BLaER1 (cell line): ENCODE measurements at regions not wholly inside any gene's neighbourhood (a gene's known extent, or its start where the extent isn't known, plus 50 kb on each side); places are given as distances from the start of the nearest gene placed in this dataset.

Experiments
- H3K27ac ChIP-seq: shearing (Covaris generic); formaldehyde crosslinking; 2 replicates; pipeline ENCODE4 v1.8.1; 2022
- H3K27me3 ChIP-seq: shearing (Covaris generic); formaldehyde crosslinking; 2 replicates; pipeline ENCODE4 v1.8.1; 2022
- H3K36me3 ChIP-seq: shearing (Covaris generic); formaldehyde crosslinking; 2 replicates; pipeline ENCODE4 v1.8.1; 2022
- H3K4me1 ChIP-seq: shearing (Covaris generic); formaldehyde crosslinking; 2 replicates; pipeline ENCODE4 v1.8.1; 2022
- H3K4me2 ChIP-seq: shearing (Covaris generic); formaldehyde crosslinking; 2 replicates; pipeline ENCODE4 v1.8.1; 2022
- H3K4me3 ChIP-seq: shearing (Covaris generic); formaldehyde crosslinking; 2 replicates; pipeline ENCODE4 v1.8.1; 2022
- H3K9ac ChIP-seq: shearing (Covaris generic); formaldehyde crosslinking; 2 replicates; pipeline ENCODE4 v1.8.1; 2022
- H3K9me3 ChIP-seq: shearing (Covaris generic); formaldehyde crosslinking; 2 replicates; pipeline ENCODE4 v1.8.1; 2022
- H4K20me1 ChIP-seq: shearing (Covaris generic); formaldehyde crosslinking; 2 replicates; pipeline ENCODE4 v1.8.1; 2022
- Cebpa-rat ChIP-seq: shearing (Covaris generic); IDR thresholded peaks from 2 replicates; pipeline ENCODE4 v1.8.1; 2022

DNA sequence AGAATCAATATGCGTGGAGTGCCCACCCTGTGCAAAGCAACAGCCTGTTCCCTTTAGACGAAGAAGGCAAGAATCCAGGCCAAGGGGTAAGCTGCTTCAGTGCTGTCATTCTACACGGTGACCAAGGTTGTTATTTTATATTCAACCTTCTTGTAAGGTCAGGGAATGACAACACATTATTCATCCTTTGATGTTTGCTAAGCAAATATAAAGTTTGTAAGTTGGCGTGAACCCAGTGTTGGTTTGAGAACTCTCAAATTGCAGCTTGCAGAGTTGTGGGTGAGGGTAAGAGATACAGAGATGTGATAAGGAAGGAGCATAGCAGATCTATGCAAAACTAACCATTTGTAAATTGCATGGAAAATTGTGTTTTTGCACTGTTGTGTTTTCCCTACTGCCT, 436.7 kb downstream of the FGF9 start:
- Histone ChIP-seq H3K9ac (no peak overlapping the region), H3K9me3 (peaks cover 23% of the 10 kb centered on the region), H3K4me1 (peaks cover 12% of the 10 kb centered on the region; the same call in 1 of the 2 replicates), H3K27me3 (no peaks in the 10 kb centered on the region), H3K27ac (no peak overlapping the region), H4K20me1 (no peaks in the 10 kb centered on the region), H3K36me3 (no peaks in the 10 kb centered on the region), H3K4me3 (no peak overlapping the region), H3K4me2 (no peak overlapping the region)
- no peak for TF ChIP-seq Cebpa-rat

- peaks cover 31% of the 10 kb centered on the region for H3K9me3 ChIP-seq
- peaks cover 15% of the 10 kb centered on the region for H3K4me1 ChIP-seq
- H4K20me1 ChIP-seq, result no peaks in the 10 kb centered on the region
- H3K36me3 ChIP-seq, result no peaks in the 10 kb centered on the region
- no peak overlapping the region for H3K27ac ChIP-seq
- no peak for TF ChIP-seq Cebpa-rat
- no peaks in the 10 kb centered on the region for H3K27me3 ChIP-seq
- H3K9ac ChIP-seq, result no peak overlapping the region
- H3K4me2 ChIP-seq, result no peak overlapping the region
- H3K4me3 ChIP-seq, result no peak overlapping the region
These were observed 437.5 kb downstream of the FGF9 start for GRCh38 chr13:22108283-22108942.

- Histone ChIP-seq H3K27me3 (no peaks in the 10 kb centered on the region), H3K9me3 (peaks cover 29% of the 10 kb centered on the region), H3K4me2 (no peak overlapping the region), H4K20me1 (no peaks in the 10 kb centered on the region), H3K36me3 (no peaks in the 10 kb centered on the region), H3K4me3 (no peak overlapping the region), H3K4me1 (peaks cover 21% of the 10 kb centered on the region), H3K9ac (no peak overlapping the region), H3K27ac (no peak overlapping the region)
- TF ChIP-seq Cebpa-rat, result no peak
These were observed 438.1 kb downstream of the FGF9 start for GRCh38 chr13:22108979-22109378.

DNA sequence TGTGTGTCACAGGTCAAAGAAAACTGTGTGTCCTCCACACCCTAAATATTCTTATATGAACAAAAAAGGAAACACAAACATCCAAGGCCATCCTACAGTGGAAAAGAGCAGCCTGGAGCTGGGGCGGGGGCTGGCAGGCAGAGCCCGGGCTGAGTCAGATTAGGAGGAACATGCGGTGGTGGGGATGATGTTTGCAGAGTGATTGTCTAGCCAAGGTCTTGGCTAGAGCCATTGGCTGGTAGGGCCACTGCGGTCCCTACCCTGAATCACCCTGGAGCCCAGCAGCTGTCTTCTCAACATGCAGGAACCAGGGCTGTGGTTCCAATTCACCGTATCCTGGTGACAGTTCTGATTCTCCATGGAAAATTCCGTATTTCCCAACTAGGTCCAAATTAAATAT, 439.5 kb downstream of the FGF9 start:
- Histone ChIP-seq H3K4me1 (peaks cover 35% of the 10 kb centered on the region), H3K4me2 (no peak overlapping the region), H3K9me3 (peaks cover 29% of the 10 kb centered on the region), H3K27me3 (no peaks in the 10 kb centered on the region), H3K4me3 (no peak overlapping the region), H3K27ac (no peak overlapping the region), H4K20me1 (no peaks in the 10 kb centered on the region), H3K36me3 (no peaks in the 10 kb centered on the region), H3K9ac (no peak overlapping the region)
- TF ChIP-seq Cebpa-rat, result no peak

GRCh38 chr13:22111152-22111783, 440.4 kb downstream of the FGF9 start:
- H3K27me3 ChIP-seq, result no peaks in the 10 kb centered on the region
- H3K9me3 ChIP-seq, result peaks cover 31% of the 10 kb centered on the region
- TF ChIP-seq Cebpa-rat, result no peak

DNA sequence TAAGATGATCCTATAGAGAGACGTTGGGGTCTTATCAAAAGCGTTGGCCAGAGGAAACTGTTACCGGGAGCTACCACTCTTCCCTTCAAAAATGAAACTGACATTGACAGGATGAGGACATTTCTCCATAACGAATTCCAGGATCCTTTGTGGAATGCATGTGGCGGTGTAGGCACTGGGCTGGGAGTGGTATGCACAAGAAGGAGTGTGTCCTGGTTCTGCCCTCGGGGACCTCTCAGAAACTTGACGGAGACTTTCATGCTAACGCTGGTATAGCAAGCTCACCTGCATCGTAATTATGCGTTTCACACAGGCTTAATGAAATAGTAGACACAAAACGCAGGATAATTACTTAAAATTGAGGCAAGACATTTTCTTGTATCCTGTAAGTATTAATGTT, 441.1 kb downstream of the FGF9 start:
- H3K27me3 ChIP-seq, result no peaks in the 10 kb centered on the region
- no peak overlapping the region for H3K9ac ChIP-seq
- no peaks in the 10 kb centered on the region for H3K36me3 ChIP-seq
- no peaks in the 10 kb centered on the region for H4K20me1 ChIP-seq
- no peak for TF ChIP-seq Cebpa-rat
- H3K4me2 ChIP-seq, result no peak overlapping the region
- H3K27ac ChIP-seq, result no peak overlapping the region
- H3K9me3 ChIP-seq, result peaks cover 31% of the 10 kb centered on the region
- peaks cover 43% of the 10 kb centered on the region for H3K4me1 ChIP-seq
- no peak overlapping the region for H3K4me3 ChIP-seq

More at GRCh38 chr13:22111152-22111783, 440.4 kb downstream of the FGF9 start:
- Histone ChIP-seq H3K36me3 (no peaks in the 10 kb centered on the region), H3K27ac (no peak overlapping the region; the same call in 1 of the 2 replicates), H3K4me1 (peaks cover 43% of the 10 kb centered on the region), H3K9ac (no peak overlapping the region), H3K4me2 (peak overlapping the region; percentile 28), H3K4me3 (no peak overlapping the region), H4K20me1 (no peaks in the 10 kb centered on the region)

GRCh38 chr13:22112956-22113745, 442.3 kb downstream of the FGF9 start:
- peaks cover 43% of the 10 kb centered on the region for H3K4me1 ChIP-seq
- H3K27ac ChIP-seq, result peak overlapping the region; percentile 84; the same call in 1 of the 2 replicates
- no peak overlapping the region for H3K4me3 ChIP-seq
- no peaks in the 10 kb centered on the region for H4K20me1 ChIP-seq
- H3K4me2 ChIP-seq, result no peak overlapping the region
- H3K9ac ChIP-seq, result no peak overlapping the region
- peaks cover 31% of the 10 kb centered on the region for H3K9me3 ChIP-seq
- H3K36me3 ChIP-seq, result no peaks in the 10 kb centered on the region
- no peak for TF ChIP-seq Cebpa-rat
- H3K27me3 ChIP-seq, result no peaks in the 10 kb centered on the region

GRCh38 chr13:22114630-22115311, 443.9 kb downstream of the FGF9 start:
- H3K27ac ChIP-seq, result peak overlapping the region; percentile 84
- H3K27me3 ChIP-seq, result no peaks in the 10 kb centered on the region
- no peaks in the 10 kb centered on the region for H3K36me3 ChIP-seq
- H4K20me1 ChIP-seq, result no peaks in the 10 kb centered on the region
- peaks cover 43% of the 10 kb centered on the region for H3K4me1 ChIP-seq
- H3K9me3 ChIP-seq, result peaks cover 31% of the 10 kb centered on the region
- H3K9ac ChIP-seq, result peak overlapping the region; percentile 61; the same call in 1 of the 2 replicates
- peak overlapping the region; percentile 72 for H3K4me2 ChIP-seq
- TF ChIP-seq Cebpa-rat, result peak; percentile 68; the same call in 1 of the 2 replicates
- H3K4me3 ChIP-seq, result peak overlapping the region; percentile 11; the same call in 1 of the 2 replicates

GRCh38 chr13:22118158-22118557, 447.3 kb downstream of the FGF9 start:
- H3K36me3 ChIP-seq, result no peaks in the 10 kb centered on the region
- no peak overlapping the region for H3K27ac ChIP-seq
- H3K4me2 ChIP-seq, result no peak overlapping the region
- no peak overlapping the region for H3K9ac ChIP-seq
- peaks cover 9% of the 10 kb centered on the region for H3K9me3 ChIP-seq
- H3K4me1 ChIP-seq, result peaks cover 30% of the 10 kb centered on the region
- no peaks in the 10 kb centered on the region for H3K27me3 ChIP-seq
- H4K20me1 ChIP-seq, result no peaks in the 10 kb centered on the region
- H3K4me3 ChIP-seq, result no peak overlapping the region
- TF ChIP-seq Cebpa-rat, result no peak
